ENCODE measurements at regions not wholly inside any gene's neighbourhood (a gene's known extent, or its start where the extent isn't known, plus 50 kb on each side); places are given as distances from the start of the nearest gene placed in this dataset.

DNA sequence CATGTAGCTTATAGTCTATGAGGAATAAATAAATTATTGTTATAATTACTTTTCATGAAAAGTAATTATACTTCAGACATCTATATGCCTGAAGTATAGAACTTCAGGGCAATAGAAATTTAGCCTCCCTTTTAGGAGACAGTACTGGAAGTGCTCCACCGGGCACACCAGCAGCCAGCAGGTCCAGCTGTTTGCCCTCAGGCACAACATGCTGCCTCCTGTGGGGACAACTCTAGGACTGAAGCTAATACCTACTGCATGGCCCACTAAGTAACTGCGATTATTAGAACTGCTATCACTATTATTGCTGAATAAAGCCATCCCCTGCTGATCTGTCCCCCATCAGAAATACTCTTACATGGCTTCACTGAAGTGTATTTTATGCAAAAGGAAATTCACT is 329.6 kb downstream of the MED10 start:
- DNase-seq (ENCODE audit: low read depth): no peak
- no peak overlapping the region for H3K4me3 ChIP-seq (ENCODE audit: low read depth, low read length)
- TF ChIP-seq, protein P1, sequence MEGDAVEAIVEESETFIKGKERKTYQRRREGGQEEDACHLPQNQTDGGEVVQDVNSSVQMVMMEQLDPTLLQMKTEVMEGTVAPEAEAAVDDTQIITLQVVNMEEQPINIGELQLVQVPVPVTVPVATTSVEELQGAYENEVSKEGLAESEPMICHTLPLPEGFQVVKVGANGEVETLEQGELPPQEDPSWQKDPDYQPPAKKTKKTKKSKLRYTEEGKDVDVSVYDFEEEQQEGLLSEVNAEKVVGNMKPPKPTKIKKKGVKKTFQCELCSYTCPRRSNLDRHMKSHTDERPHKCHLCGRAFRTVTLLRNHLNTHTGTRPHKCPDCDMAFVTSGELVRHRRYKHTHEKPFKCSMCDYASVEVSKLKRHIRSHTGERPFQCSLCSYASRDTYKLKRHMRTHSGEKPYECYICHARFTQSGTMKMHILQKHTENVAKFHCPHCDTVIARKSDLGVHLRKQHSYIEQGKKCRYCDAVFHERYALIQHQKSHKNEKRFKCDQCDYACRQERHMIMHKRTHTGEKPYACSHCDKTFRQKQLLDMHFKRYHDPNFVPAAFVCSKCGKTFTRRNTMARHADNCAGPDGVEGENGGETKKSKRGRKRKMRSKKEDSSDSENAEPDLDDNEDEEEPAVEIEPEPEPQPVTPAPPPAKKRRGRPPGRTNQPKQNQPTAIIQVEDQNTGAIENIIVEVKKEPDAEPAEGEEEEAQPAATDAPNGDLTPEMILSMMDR (IDR thresholded peaks at IDR 0.05; ENCODE audit: control insufficient read depth, extremely low read depth, insufficient read depth): no peak

GRCh38 chr5:6046296-6046967 is 331.9 kb downstream of the MED10 start:
- TF ChIP-seq, protein P1 (IDR thresholded peaks at IDR 0.05; ENCODE audit: control insufficient read depth, extremely low read depth, insufficient read depth): no peak
- no peak overlapping the region for H3K4me3 ChIP-seq (ENCODE audit: low read depth, low read length)
- no peak for DNase-seq (ENCODE audit: low read depth)

- TF ChIP-seq, protein P1 (IDR thresholded peaks at IDR 0.05; ENCODE audit: control insufficient read depth, extremely low read depth, insufficient read depth): no peak
- DNase-seq (ENCODE audit: low read depth): no peak
- H3K4me3 ChIP-seq (ENCODE audit: low read depth, low read length): no peak overlapping the region
Measured at GRCh38 chr5:6043491-6044310, 334.6 kb downstream of the MED10 start.

DNA sequence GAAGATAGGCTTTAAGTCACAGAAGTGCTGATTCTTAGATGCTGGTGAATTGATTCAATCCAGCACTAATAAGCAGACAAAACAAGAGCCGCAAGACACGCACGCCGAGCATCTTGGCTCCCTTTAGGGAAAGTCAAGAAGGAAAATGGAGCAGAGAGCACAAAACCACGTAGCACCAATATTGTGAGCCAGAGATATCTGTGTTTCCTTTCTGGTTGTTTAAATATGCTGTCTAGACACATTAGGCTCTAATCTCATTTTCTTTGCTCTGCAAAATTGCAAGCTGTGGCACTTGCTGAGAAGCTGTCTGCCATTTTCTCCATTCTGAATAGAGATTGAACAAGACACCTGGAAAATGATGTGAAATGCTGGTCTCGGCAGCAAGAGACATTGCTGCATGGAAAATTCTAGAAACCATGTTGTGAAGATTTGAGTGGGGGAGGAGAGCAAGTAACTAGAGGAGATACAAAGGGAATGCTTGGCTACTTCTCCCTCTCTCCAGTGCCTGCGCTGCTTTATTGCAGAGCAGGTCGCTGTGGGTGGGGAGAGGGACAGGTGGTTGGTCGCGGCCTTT is 336.3 kb downstream of the MED10 start:
- H3K4me3 ChIP-seq (ENCODE audit: low read depth, low read length): no peak overlapping the region
- no peak for DNase-seq (ENCODE audit: low read depth)
- TF ChIP-seq, protein P1 (IDR thresholded peaks at IDR 0.05; ENCODE audit: control insufficient read depth, extremely low read depth, insufficient read depth): no peak

DNA sequence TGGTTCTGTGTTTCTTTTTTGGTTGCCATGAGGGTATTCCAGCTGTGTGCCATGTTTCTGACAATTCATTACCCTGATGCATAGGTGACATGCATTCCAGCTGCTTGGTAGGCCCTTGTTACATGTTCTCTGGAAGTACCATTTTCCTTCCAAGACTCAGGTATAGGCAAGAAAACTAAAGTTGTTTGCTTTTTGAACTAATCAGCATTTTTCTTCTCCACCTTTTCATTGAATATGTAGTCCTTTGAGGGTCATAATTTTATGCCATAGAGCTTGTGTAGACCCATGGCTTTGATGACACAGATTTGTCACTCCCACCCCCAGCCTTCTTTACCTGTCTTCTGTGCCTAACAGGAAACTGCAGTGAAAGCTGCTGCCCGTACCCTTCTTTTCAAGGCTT is 339.2 kb downstream of the MED10 start:
- TF ChIP-seq, protein P1 (IDR thresholded peaks at IDR 0.05; ENCODE audit: control insufficient read depth, extremely low read depth, insufficient read depth): no peak
- no peak for DNase-seq (ENCODE audit: low read depth)
- no peak overlapping the region for H3K4me3 ChIP-seq (ENCODE audit: low read depth, low read length)

DNA sequence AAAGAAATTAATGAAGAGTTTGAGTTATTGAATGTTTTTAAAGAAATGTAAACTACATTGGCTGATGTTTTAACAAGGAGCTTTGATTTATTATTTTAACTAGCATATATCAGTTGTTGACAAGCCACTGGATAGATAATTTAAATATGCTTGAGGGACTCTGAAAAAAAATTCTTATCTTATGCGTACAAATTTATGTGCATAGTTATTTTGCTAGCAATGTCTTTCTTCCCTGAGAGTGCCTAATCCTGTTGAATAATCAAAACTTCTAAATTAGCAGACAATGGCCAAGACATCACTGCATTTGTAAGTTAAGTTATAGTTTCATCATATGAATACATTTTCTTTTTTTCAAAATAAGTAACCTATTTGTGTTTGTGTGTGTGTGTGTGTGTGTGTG is 342.3 kb downstream of the MED10 start:
- TF ChIP-seq, protein P1 (IDR thresholded peaks at IDR 0.05; ENCODE audit: control insufficient read depth, extremely low read depth, insufficient read depth): no peak
- no peak for DNase-seq (ENCODE audit: low read depth)
- H3K4me3 ChIP-seq (ENCODE audit: low read depth, low read length): no peak overlapping the region
